ENCODE measurements at regions not wholly inside any gene's neighbourhood (a gene's known extent, or its start where the extent isn't known, plus 50 kb on each side); places are given as distances from the start of the nearest gene placed in this dataset.
"Not testable (repeated sequence)": the region's sequence is repeated elsewhere in the genome, so short reads cannot be mapped to it uniquely, and the experiment has no call there.

DNA sequence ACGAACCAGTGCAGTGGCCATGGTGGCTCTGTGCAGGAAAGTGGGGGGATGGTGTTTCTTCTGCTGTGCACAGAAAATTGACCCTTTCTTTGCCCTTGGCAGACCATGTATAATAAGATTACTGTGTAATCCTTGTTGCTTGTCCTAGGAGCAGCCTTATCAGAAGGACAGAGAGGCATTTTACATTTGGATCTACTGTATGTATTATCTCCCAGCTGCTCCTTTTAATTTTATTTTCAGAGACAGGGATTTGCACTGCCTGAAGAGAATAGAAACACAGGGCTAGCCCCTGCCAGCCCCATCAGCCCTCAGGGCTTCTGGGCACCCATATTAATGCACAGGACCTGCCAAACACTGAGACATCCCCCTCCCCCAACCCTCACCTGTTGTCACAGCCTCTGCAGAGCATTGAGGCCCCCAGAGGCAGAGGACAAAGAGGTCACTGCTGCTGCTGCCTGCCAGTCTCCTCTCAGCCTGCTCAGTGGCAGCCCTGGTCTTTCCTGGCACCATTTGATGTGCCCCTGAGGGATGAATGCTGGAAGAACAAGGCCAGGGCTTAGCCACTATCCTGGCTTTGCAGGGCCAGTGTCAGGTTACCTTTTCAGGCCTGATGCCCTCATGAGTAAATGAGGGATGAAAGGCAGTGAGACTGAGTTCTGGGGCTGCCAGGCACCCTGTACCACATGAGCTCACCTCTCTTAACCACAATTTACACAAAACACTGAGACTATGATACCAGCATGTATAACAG is 533.4 kb downstream of the NTRK3 start:
- no peak for DNase-seq

GRCh38 chr15:87720235-87720634 is 536.3 kb downstream of the NTRK3 start:
- no peak for DNase-seq

DNA sequence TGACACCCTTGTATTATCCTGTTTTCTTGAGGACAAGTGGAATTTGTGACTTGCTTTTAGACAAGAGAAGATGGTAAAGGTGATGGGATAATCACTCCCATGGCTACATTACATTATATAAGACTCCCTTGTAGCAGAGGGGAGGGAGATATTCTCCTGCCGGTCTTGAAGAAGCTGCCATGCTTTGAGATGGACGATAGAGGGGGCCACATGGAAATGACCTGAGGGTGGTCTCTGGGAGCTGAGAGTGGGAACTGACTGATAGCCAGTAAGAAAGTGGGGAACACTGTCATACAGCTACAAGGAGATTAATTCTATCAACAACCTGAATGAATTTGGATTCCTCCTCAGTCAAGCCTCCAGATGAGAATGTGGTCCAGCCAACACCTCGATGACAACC is 540.1 kb downstream of the NTRK3 start:
- no peak for DNase-seq

DNA sequence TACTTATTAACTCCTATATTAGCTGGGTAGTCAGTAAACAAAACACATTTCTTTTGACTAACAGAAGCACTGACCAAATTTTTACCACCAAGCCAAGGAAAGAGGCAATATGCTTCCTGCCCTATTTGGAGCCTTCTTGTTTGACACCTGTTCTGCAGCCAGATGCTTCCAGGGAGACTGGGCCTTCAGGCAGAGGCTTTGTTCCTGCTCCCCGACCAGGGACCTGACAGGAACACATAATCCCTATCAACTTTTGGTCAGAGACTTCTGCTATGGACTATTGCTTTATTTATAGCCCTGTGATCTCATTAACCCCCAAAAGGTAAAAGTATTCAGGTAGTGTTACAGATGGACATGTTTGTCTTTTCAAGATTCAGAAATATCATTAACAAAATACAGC is 541.3 kb downstream of the NTRK3 start:
- no peak for DNase-seq

DNA sequence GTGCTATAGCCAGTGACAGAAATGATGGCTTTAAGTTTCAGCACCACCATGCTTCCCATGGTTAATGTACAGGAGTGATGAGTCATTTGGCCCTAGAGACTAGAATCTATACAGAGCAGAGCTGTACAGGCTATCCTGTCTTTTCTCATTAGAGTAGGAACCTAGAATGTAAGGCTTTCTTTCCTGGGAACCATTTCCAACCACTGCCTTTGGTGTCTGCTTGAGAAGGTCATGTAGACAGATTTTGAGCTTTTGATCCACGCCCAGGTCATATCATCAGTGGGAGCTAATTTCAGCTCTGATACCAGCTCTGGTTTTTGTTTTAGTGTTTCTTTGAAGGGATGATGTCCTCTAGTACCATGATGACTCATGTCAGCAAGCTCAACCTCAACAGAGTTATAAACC is 543.1 kb downstream of the NTRK3 start:
- DNase-seq = no peak

DNA sequence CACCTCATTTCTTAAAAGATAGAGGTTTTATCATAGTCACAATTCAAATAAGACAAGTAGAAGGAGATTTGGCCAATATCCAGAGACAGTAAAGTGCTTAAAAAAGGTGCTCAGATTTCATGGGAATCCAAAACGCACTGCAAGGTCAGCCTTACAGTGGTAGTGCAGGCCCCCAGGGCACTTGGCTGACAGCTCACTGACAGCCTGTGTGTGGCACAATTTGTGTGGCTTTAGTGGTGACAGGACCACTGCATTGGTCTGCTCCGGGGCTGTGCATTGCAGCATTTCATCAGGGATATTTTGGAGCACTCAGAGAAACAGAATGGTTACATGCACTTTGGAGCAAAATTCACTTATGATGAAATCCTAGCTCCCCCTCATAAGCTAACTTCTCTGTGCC is 544.3 kb downstream of the NTRK3 start:
- no peak for DNase-seq

- no peak for DNase-seq
These were observed 545.5 kb downstream of the NTRK3 start for GRCh38 chr15:87711026-87711425.

- no peak for DNase-seq
These were observed 546.1 kb downstream of the NTRK3 start for GRCh38 chr15:87710406-87710805.

DNA sequence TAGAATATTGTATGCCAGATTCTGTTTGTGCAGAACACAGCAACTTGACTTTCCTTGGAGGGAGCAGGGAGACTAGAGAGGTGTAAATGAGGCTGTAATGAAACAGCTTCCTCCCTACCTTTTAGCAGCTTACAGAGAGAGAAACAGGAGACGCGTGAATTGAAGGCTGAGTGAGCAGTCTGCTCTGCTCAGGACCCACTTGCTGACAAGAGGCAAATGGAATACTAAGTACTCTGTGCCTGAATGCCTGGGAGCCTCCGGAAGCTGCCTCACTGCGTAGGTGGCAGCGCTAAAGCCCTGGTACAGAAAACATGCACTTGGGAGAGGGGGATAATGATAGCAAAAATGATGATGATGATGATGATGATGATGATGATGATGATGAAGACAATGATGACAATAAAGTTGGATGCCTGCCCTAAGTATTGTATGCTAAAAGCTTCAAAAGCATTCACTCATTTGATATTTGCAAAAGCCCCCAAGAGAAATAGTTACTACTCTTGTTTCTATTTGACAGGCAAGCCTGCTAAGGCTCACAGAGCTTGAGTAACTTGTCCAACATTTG is 548.9 kb downstream of the NTRK3 start:
- no peak for DNase-seq

DNA sequence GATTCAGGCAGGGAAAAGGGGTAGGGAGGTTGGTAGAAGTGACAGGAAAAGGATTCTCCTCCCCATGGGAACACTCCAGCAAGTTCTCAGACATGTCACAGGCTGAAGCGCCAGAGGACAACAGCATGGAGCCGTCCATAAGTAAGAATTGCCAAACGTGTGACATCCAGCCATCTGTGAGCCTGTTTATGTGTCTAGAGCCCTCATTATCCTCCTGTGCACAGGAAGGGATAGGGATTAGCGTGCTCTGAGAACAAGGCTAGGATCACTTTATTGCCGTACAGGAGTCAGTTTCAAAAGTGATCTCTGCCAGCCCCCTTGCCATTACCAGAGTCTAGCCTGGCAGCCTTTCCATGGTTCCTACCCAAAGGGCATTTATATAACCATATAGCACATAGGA is 549.5 kb downstream of the NTRK3 start:
- DNase-seq = no peak

GRCh38 chr15:87706001-87706400 is 550.5 kb downstream of the NTRK3 start:
- no peak for DNase-seq

DNA sequence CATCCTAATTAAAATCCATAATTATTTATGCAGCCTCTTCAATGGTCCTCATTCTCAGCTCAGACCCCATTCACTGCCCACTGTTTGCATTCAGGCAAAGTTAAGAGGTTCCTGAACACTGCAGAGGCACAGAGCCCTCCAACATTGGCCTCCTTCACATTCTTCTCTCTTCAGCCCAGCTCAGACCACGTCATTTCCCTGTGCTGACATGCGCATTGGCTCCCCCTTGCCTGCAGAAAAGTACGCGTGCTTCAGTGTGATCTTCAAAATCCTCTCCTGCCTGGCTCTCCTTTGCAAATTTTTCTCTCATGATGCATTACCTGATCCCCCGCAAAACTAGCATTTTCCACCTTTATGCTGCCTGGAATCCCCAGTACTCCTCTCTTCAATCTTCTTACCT is 552.3 kb downstream of the NTRK3 start:
- DNase-seq = no peak

- no peak for DNase-seq
These were observed 553.0 kb downstream of the NTRK3 start for GRCh38 chr15:87703327-87704111.

GRCh38 chr15:87702270-87702669 is 554.3 kb downstream of the NTRK3 start:
- DNase-seq = no peak

- not testable (repeated sequence) for DNase-seq
These were observed 558.1 kb downstream of the NTRK3 start for GRCh38 chr15:87698467-87698866.

DNA sequence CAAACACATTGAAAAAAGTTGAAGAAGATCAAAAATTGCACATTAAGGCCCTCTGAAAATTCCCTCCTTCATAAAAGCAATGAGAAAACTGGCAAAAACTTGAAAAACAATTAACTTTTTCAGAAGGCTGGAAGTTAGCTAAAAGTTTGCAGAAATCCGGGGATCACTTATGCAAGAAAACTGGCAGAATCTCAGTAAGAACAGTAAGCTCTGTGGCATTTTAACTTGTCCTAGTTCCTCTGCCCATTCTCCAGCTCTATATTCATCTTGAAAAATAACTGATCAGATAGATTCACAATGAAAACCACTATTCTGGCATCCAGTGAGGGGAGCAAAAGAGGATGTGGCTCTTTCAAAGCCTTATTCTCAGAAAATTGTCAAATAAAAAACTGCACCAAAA is 566.8 kb downstream of the NTRK3 start:
- DNase-seq = no peak

- DNase-seq = no peak
These were observed 569.0 kb downstream of the NTRK3 start for GRCh38 chr15:87687523-87687870.

GRCh38 chr15:87686841-87687522 is 569.6 kb downstream of the NTRK3 start:
- DNase-seq = no peak

DNA sequence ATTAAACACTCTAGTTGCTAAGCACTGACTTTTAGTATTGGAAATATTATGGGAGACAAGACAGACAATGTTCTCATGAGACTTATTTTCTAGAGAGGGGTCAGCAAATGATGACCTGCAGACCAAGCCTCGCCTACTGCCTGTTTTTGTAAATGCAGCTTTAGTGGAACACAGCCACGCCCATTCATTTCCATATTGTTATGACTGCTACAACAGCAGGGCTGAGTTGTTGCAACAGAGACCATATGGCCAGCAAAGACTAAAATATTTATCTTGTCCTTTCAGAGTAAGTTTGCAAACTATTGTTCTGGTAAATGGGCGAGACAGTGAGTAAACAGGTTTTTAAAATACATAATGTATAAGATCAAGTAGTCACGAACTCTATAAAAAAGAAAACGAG is 570.2 kb downstream of the NTRK3 start:
- DNase-seq = no peak

DNA sequence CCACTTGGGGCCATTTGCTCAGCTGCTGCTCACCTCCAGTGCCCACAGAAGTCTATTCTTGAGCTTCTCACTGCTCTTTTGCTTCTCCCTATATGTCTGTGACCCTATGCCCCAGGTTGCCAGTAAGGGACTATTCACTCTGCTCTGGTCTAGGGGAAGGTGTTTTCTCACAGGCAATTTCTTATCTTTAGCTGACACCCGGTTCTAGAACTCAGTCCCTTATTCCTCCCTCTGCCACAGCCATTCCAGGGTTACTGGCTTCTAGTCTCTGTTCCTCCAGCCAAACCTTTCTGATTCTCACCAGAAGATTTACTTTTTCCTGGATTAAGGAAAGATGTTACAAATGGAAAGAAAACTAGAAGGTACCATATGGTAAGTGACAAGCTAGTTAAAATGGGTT is 574.0 kb downstream of the NTRK3 start:
- no peak for DNase-seq

DNA sequence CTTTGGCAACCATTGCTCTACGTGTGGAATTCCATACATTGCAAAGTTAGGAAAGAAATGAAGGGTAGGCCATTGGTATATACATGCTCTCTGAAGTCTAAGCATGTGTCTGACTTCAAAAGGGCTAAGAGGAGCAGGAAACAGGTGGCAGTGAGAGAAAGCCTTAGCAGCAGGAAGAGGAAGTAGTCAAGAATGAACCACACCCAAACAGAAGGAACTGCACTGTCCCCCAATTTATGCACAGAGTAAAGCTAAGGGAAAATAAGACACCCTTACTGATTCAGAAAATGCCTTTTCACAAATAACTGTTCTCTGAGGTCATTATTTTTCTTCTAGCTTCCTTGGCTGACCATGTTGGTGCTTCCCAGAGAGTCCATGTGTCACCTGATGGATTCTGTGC is 575.4 kb downstream of the NTRK3 start:
- DNase-seq = no peak

GRCh38 chr15:87680208-87680607 is 576.3 kb downstream of the NTRK3 start:
- DNase-seq = no peak

- DNase-seq = no peak
These were observed 581.3 kb downstream of the NTRK3 start for GRCh38 chr15:87675271-87675670.
